Ishikawa (cell line): ENCODE measurements at regions not wholly inside any gene's neighbourhood (a gene's known extent, or its start where the extent isn't known, plus 50 kb on each side); places are given as distances from the start of the nearest gene placed in this dataset.

Experiments
- CEBPB ChIP-seq: IDR thresholded peaks from 2 replicates; pipeline ENCODE4 v1.6.1; 2012
- CREB1 ChIP-seq: IDR thresholded peaks from 2 replicates; pipeline ENCODE4 v1.6.1; 2012; ENCODE audit warnings: low read depth
- EP300 ChIP-seq: IDR thresholded peaks from 2 replicates; pipeline ENCODE4 v1.6.1; 2012; ENCODE audit warnings: borderline replicate concordance
- TAF1 ChIP-seq: IDR thresholded peaks from 2 replicates; pipeline ENCODE4 v1.6.1; 2012; ENCODE audit warnings: low read depth, mild to moderate bottlenecking
- YY1 ChIP-seq: IDR thresholded peaks from 2 replicates; pipeline ENCODE4 v1.6.1; 2012; ENCODE audit warnings: low read depth
- ZBTB7A ChIP-seq: IDR thresholded peaks from 2 replicates; pipeline ENCODE4 v1.6.1; 2012; ENCODE audit warnings: low read depth
- TF ChIP-seq, protein P1 (sequence below): IDR thresholded peaks from 2 replicates; pipeline ENCODE4 v1.6.1; 2012; ENCODE audit warnings: low read depth, mild to moderate bottlenecking
- TF ChIP-seq, protein P2 (sequence below): IDR thresholded peaks from 2 replicates; pipeline ENCODE4 v1.6.1; 2012

- TF ChIP-seq CREB1: no peak
- no peak for TF ChIP-seq CEBPB
- TF ChIP-seq, protein P1, sequence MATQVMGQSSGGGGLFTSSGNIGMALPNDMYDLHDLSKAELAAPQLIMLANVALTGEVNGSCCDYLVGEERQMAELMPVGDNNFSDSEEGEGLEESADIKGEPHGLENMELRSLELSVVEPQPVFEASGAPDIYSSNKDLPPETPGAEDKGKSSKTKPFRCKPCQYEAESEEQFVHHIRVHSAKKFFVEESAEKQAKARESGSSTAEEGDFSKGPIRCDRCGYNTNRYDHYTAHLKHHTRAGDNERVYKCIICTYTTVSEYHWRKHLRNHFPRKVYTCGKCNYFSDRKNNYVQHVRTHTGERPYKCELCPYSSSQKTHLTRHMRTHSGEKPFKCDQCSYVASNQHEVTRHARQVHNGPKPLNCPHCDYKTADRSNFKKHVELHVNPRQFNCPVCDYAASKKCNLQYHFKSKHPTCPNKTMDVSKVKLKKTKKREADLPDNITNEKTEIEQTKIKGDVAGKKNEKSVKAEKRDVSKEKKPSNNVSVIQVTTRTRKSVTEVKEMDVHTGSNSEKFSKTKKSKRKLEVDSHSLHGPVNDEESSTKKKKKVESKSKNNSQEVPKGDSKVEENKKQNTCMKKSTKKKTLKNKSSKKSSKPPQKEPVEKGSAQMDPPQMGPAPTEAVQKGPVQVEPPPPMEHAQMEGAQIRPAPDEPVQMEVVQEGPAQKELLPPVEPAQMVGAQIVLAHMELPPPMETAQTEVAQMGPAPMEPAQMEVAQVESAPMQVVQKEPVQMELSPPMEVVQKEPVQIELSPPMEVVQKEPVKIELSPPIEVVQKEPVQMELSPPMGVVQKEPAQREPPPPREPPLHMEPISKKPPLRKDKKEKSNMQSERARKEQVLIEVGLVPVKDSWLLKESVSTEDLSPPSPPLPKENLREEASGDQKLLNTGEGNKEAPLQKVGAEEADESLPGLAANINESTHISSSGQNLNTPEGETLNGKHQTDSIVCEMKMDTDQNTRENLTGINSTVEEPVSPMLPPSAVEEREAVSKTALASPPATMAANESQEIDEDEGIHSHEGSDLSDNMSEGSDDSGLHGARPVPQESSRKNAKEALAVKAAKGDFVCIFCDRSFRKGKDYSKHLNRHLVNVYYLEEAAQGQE: no peak
- TF ChIP-seq YY1: no peak
- TF ChIP-seq EP300: no peak
- TF ChIP-seq, protein P2, sequence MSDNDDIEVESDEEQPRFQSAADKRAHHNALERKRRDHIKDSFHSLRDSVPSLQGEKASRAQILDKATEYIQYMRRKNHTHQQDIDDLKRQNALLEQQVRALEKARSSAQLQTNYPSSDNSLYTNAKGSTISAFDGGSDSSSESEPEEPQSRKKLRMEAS: no peak
- TF ChIP-seq ZBTB7A: no peak
- no peak for TF ChIP-seq TAF1
Measured at GRCh38 chr2:16473575-16473974, 192.1 kb downstream of the CYRIA start.
